Omental fat pad (tissue), 3 donors: ENCODE measurements at regions not wholly inside any gene's neighbourhood (a gene's known extent, or its start where the extent isn't known, plus 50 kb on each side); places are given as distances from the start of the nearest gene placed in this dataset.

Experiments used
- ATAC-seq: fragments of 150-250 bp; one replicate; pipeline ENCODE4 v1.9.1; 2016; ENCODE audit warnings: mild to moderate bottlenecking, moderate library complexity; ENCODE audit not compliant: low FRiP score
- DNase-seq: peaks from one replicate; pipeline ENCODE4 v3.0.0-alpha.2; 2019; ENCODE audit warnings: low spot score
- CTCF ChIP-seq, 3 donors: fragments of 450-650 bp; IDR thresholded peaks; one replicate each; pipeline ENCODE4 v1.5.1; 2016 to 2017; ENCODE audit warnings: antibody characterized with exemption in 3 of 3, mild to moderate bottlenecking in 3 of 3, moderate library complexity in 2 of 3

DNA sequence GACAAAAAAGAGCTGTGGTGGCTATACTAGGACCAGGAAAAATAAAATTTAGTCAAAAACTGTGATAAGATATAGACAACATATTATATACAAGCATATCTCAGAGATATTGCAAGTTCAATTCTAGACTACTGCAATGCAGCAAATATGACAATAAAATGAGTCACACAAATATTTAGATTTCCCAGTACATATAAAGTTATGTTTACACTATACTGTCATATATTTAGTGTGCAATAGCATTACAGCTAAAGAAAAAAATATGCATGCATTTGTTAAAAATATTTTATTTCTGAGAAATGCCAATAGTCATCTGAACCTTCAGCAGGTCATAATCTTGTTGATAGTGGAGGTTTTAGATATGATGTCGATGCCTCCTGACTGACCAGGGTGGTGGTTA lies 72.1 kb downstream of the AKR1C4 start:
- no peak for DNase-seq
- no peak for TF ChIP-seq CTCF (IDR thresholded peaks at IDR 0.05)
- ATAC-seq = no peak

GRCh38 chr10:5269791-5270190 lies 73.2 kb downstream of the AKR1C4 start:
- DNase-seq (no peak), ATAC-seq (no peak)

GRCh38 chr10:5271526-5271925 lies 74.9 kb downstream of the AKR1C4 start:
- DNase-seq = no peak
- TF ChIP-seq CTCF (IDR thresholded peaks at IDR 0.05) = no peak
- no peak for ATAC-seq

More at GRCh38 chr10:5269791-5270190, 73.2 kb downstream of the AKR1C4 start:
- TF ChIP-seq CTCF (IDR thresholded peaks at IDR 0.05) = no peak

GRCh38 chr10:5272065-5272803 lies 75.6 kb downstream of the AKR1C4 start:
- no peak for DNase-seq
- ATAC-seq = no peak
- no peak for TF ChIP-seq CTCF (IDR thresholded peaks at IDR 0.05)

GRCh38 chr10:5274795-5275194 lies 78.2 kb downstream of the AKR1C4 start:
- ATAC-seq (no peak), DNase-seq (no peak)
- TF ChIP-seq CTCF (IDR thresholded peaks at IDR 0.05) = no peak

- no peak for DNase-seq
- TF ChIP-seq CTCF (IDR thresholded peaks at IDR 0.05) = no peak
- no peak for ATAC-seq
Observed at GRCh38 chr10:5281356-5281755, 83.4 kb upstream of the UCN3 start.

GRCh38 chr10:5282137-5282536 lies 82.6 kb upstream of the UCN3 start:
- no peak for TF ChIP-seq CTCF (IDR thresholded peaks at IDR 0.05)
- ATAC-seq (no peak), DNase-seq (no peak)
